Smooth muscle cell (in vitro differentiated cells): ENCODE measurements at regions not wholly inside any gene's neighbourhood (a gene's known extent, or its start where the extent isn't known, plus 50 kb on each side); places are given as distances from the start of the nearest gene placed in this dataset.
"Not testable (repeated sequence)": the region's sequence is repeated elsewhere in the genome, so short reads cannot be mapped to it uniquely, and the experiment has no call there.

Experiments used
- DNase-seq: peaks from one replicate; lab custom pipeline; 2025; ENCODE audit not compliant: unreplicated experiment; lab: John Stamatoyannopoulos, UW
- H2AFZ ChIP-seq: fragments of 200-600 bp; sonication (generic); 2 replicates; pipeline ENCODE4 v1.6.0; 2016; ENCODE audit warnings: antibody characterized with exemption, low read depth, mild to moderate bottlenecking
- H3F3A ChIP-seq: fragments of 200-600 bp; sonication (generic); 2 replicates; pipeline ENCODE4 v1.6.0; 2017; ENCODE audit warnings: antibody characterized with exemption, low read depth
- H3K27ac ChIP-seq: fragments of 200-600 bp; sonication (generic); 2 replicates; pipeline ENCODE4 v1.5.1; 2016; ENCODE audit warnings: low read depth, mild to moderate bottlenecking
- H3K27me3 ChIP-seq: fragments of 200-600 bp; sonication (generic); 2 replicates; pipeline ENCODE4 v1.6.1; 2016; ENCODE audit warnings: low read depth, mild to moderate bottlenecking
- H3K36me3 ChIP-seq: fragments of 200-600 bp; sonication (generic); 2 replicates; pipeline ENCODE4 v1.5.1; 2016; ENCODE audit warnings: low read depth
- H3K4me1 ChIP-seq: fragments of 200-600 bp; sonication (generic); 2 replicates; pipeline ENCODE4 v1.5.1; 2016; ENCODE audit warnings: low read depth
- H3K4me2 ChIP-seq: fragments of 200-600 bp; sonication (generic); 2 replicates; pipeline ENCODE4 v1.6.0; 2016; ENCODE audit warnings: mild to moderate bottlenecking
- H3K4me3 ChIP-seq: fragments of 200-600 bp; sonication (generic); 2 replicates; pipeline ENCODE4 v1.5.1; 2016; ENCODE audit warnings: mild to moderate bottlenecking
- H3K79me2 ChIP-seq: fragments of 200-600 bp; sonication (generic); 2 replicates; pipeline ENCODE4 v1.6.0; 2016; ENCODE audit warnings: low read depth, mild to moderate bottlenecking
- H3K9ac ChIP-seq: fragments of 200-600 bp; sonication (generic); 2 replicates; pipeline ENCODE4 v1.6.0; 2016; ENCODE audit warnings: low read depth
- H3K9me3 ChIP-seq: fragments of 200-600 bp; sonication (generic); replicated peaks from 2 replicates; pipeline ENCODE4 v1.5.1; 2016; ENCODE audit warnings: low read depth
- H4K20me1 ChIP-seq: fragments of 200-600 bp; sonication (generic); 2 replicates; pipeline ENCODE4 v1.6.0; 2016; ENCODE audit warnings: low read depth
- CTCF ChIP-seq: fragments of 200-600 bp; sonication (generic); IDR thresholded peaks from 2 replicates; pipeline ENCODE4 v1.5.1; 2017; ENCODE audit warnings: borderline replicate concordance, mild to moderate bottlenecking, antibody characterized with exemption; ENCODE audit not compliant: insufficient read depth, poor library complexity, severe bottlenecking
- WGBS: methylation state at CpG from one replicate; pipeline ENCODE4 v1.1.7; 2016; ENCODE audit warnings: low lambda C conversion rate; 5-methylcytosine and 5-hydroxymethylcytosine counted together

- H2AFZ ChIP-seq, result no peak overlapping the region
- no peaks in the 10 kb centered on the region for H3K9me3 ChIP-seq
- no peaks in the 10 kb centered on the region for H3K36me3 ChIP-seq
- H3K4me3 ChIP-seq, result no peak overlapping the region
- no peak overlapping the region for H3K27ac ChIP-seq
- no peak for DNase-seq
- TF ChIP-seq CTCF, result no peak
- H4K20me1 ChIP-seq, result no peaks in the 10 kb centered on the region
- WGBS, result 92% methylated on average over 1 of the region's 1 CpG
- H3K9ac ChIP-seq, result no peak overlapping the region
- H3K27me3 ChIP-seq, result no peaks in the 10 kb centered on the region
- peaks cover 6% of the 10 kb centered on the region for H3K4me1 ChIP-seq
- H3K4me2 ChIP-seq, result no peak overlapping the region
- no peaks in the 10 kb centered on the region for H3K79me2 ChIP-seq
- H3F3A ChIP-seq, result no peaks in the 10 kb centered on the region
Observed at GRCh38 chr2:184371641-184372040, 226.7 kb upstream of the ZNF804A start.

GRCh38 chr2:184372484-184372883, 225.8 kb upstream of the ZNF804A start:
- no peaks in the 10 kb centered on the region for H3K9me3 ChIP-seq
- DNase-seq, result no peak
- H3K4me3 ChIP-seq, result no peak overlapping the region
- peaks cover 6% of the 10 kb centered on the region for H3K4me1 ChIP-seq
- H3F3A ChIP-seq, result no peaks in the 10 kb centered on the region
- no peak for TF ChIP-seq CTCF
- no peak overlapping the region for H3K4me2 ChIP-seq
- no peak overlapping the region for H3K27ac ChIP-seq
- no peaks in the 10 kb centered on the region for H3K36me3 ChIP-seq
- H4K20me1 ChIP-seq, result no peaks in the 10 kb centered on the region
- no peak overlapping the region for H3K9ac ChIP-seq
- H2AFZ ChIP-seq, result no peak overlapping the region
- H3K27me3 ChIP-seq, result no peaks in the 10 kb centered on the region
- no peaks in the 10 kb centered on the region for H3K79me2 ChIP-seq

- no peak for DNase-seq
- Histone ChIP-seq H3K27ac (no peak overlapping the region), H3F3A (no peaks in the 10 kb centered on the region), H3K9ac (no peak overlapping the region), H3K36me3 (no peaks in the 10 kb centered on the region), H4K20me1 (no peaks in the 10 kb centered on the region), H3K4me2 (no peak overlapping the region), H3K27me3 (no peaks in the 10 kb centered on the region), H3K79me2 (no peaks in the 10 kb centered on the region), H3K4me1 (no peaks in the 10 kb centered on the region), H2AFZ (no peak overlapping the region), H3K4me3 (no peak overlapping the region), H3K9me3 (no peaks in the 10 kb centered on the region)
- TF ChIP-seq CTCF, result no peak
Observed at GRCh38 chr2:184394642-184395041, 203.7 kb upstream of the ZNF804A start.

- H3K4me2 ChIP-seq, result no peak overlapping the region
- no peak overlapping the region for H2AFZ ChIP-seq
- no peaks in the 10 kb centered on the region for H3F3A ChIP-seq
- H3K27ac ChIP-seq, result no peak overlapping the region
- no peak for DNase-seq
- H4K20me1 ChIP-seq, result no peaks in the 10 kb centered on the region
- H3K36me3 ChIP-seq, result no peaks in the 10 kb centered on the region
- TF ChIP-seq CTCF, result no peak
- H3K4me1 ChIP-seq, result no peaks in the 10 kb centered on the region
- H3K79me2 ChIP-seq, result no peaks in the 10 kb centered on the region
- no peaks in the 10 kb centered on the region for H3K27me3 ChIP-seq
- H3K4me3 ChIP-seq, result no peak overlapping the region
- no peaks in the 10 kb centered on the region for H3K9me3 ChIP-seq
- H3K9ac ChIP-seq, result no peak overlapping the region
Observed at GRCh38 chr2:184402381-184402780, 195.9 kb upstream of the ZNF804A start.

GRCh38 chr2:184407041-184407630, 191.2 kb upstream of the ZNF804A start:
- H3F3A ChIP-seq, H2AFZ ChIP-seq, H3K36me3 ChIP-seq, H3K4me3 ChIP-seq, H3K9me3 ChIP-seq, H3K27ac ChIP-seq, H3K4me1 ChIP-seq, H3K79me2 ChIP-seq, H3K4me2 ChIP-seq, H3K9ac ChIP-seq, H4K20me1 ChIP-seq, DNase-seq, H3K27me3 ChIP-seq: not testable (repeated sequence)
- WGBS, result 29% methylated on average over 7 of the region's 7 CpGs
